ENCODE measurements at regions not wholly inside any gene's neighbourhood (a gene's known extent, or its start where the extent isn't known, plus 50 kb on each side); places are given as distances from the start of the nearest gene placed in this dataset.

GRCh38 chr15:45802140-45802539 is 167.3 kb downstream of the SQOR start (continued):
- no peak for TF ChIP-seq ATF2 (CRISPR knock-in tag; IDR thresholded peaks at IDR 0.05; ENCODE audit: borderline replicate concordance, low read depth)
- TF ChIP-seq ZNF512 (CRISPR knock-in tag; IDR thresholded peaks at IDR 0.05; ENCODE audit: borderline replicate concordance): no peak

- Mint-ChIP-seq H3K27ac (no peak overlapping the region), H3K36me3 (0 out of 2 replicates have a peak, but pooled peaks cover 2% of the 10 kb centered on the region), H3K27me3 (ENCODE audit: low read depth) (no peaks in the 10 kb centered on the region; the same call in 1 of the 2 replicates), H3K9me3 (peaks cover 7% of the 10 kb centered on the region), H3K4me3 (no peak overlapping the region), H3K4me1 (peaks cover 2% of the 10 kb centered on the region)
- POLR2A ChIA-PET: no interaction called here
- CTCF ChIA-PET: interaction anchor here (1.3 to 2.6 kb wide), 2 partner anchors 9 to 89 kb away, joined by 4 to 12 read pairs; no protein-coding TSS in a partner anchor
- TF ChIP-seq GRHL2 (CRISPR knock-in tag; IDR thresholded peaks at IDR 0.05; ENCODE audit: insufficient replicate concordance, severe bottlenecking): no peak
- no peak for TF ChIP-seq NR1H2 (CRISPR knock-in tag; IDR thresholded peaks at IDR 0.05)
- TF ChIP-seq HMGA2 (CRISPR knock-in tag; IDR thresholded peaks at IDR 0.05): no peak
- TF ChIP-seq SP1 (CRISPR knock-in tag; conservative IDR thresholded peaks at IDR 0.05): no peak
- no peak for TF ChIP-seq PRRX2 (CRISPR knock-in tag; IDR thresholded peaks at IDR 0.05)
- no peak for TF ChIP-seq ZNF512 (CRISPR knock-in tag; IDR thresholded peaks at IDR 0.05; ENCODE audit: borderline replicate concordance)
- no peak for TF ChIP-seq ZNF219 (CRISPR knock-in tag; IDR thresholded peaks at IDR 0.05; ENCODE audit: borderline replicate concordance)
- no peak for TF ChIP-seq TEAD4 (CRISPR knock-in tag; IDR thresholded peaks at IDR 0.05)
- TF ChIP-seq MLX (CRISPR knock-in tag; IDR thresholded peaks at IDR 0.05): no peak
- no peak for ATAC-seq
- no peak for DNase-seq (ENCODE audit: low spot score)
Observed at GRCh38 chr15:45804028-45804427, 169.2 kb downstream of the SQOR start.

- Mint-ChIP-seq H3K27ac (no peak overlapping the region), H3K4me3 (no peak overlapping the region), H3K4me1 (peaks cover 5% of the 10 kb centered on the region), H3K27me3 (ENCODE audit: low read depth) (no peaks in the 10 kb centered on the region), H3K9me3 (peaks cover 13% of the 10 kb centered on the region), H3K36me3 (peaks cover 7% of the 10 kb centered on the region)
- DNase-seq (ENCODE audit: low spot score) (no peak), ATAC-seq (no peak)
- ChIA-PET POLR2A (no interaction called here), CTCF (no interaction called here)
- TF ChIP-seq ATF6 (CRISPR knock-in tag; IDR thresholded peaks at IDR 0.05) (no peak), PREB (CRISPR knock-in tag; IDR thresholded peaks at IDR 0.05; ENCODE audit: borderline replicate concordance) (no peak), RORB (CRISPR knock-in tag; IDR thresholded peaks at IDR 0.05) (no peak), NR2C2 (CRISPR knock-in tag; IDR thresholded peaks at IDR 0.05) (no peak), ZBTB43 (CRISPR knock-in tag; IDR thresholded peaks at IDR 0.05) (no peak), AR (CRISPR knock-in tag; IDR thresholded peaks at IDR 0.05) (no peak), MYBL2 (CRISPR knock-in tag; IDR thresholded peaks at IDR 0.05) (no peak), ETV6 (CRISPR knock-in tag; IDR thresholded peaks at IDR 0.05) (no peak), NFATC4 (CRISPR knock-in tag; IDR thresholded peaks at IDR 0.05) (no peak), IRF1 (CRISPR knock-in tag; IDR thresholded peaks at IDR 0.05) (no peak)
Observed at GRCh38 chr15:45810201-45810600, 175.4 kb downstream of the SQOR start.

Data from WTC11 (cell line).